ENCODE measurements at regions not wholly inside any gene's neighbourhood (a gene's known extent, or its start where the extent isn't known, plus 50 kb on each side); places are given as distances from the start of the nearest gene placed in this dataset.

GRCh38 chr3:14267976-14268375 lies 89.4 kb downstream of the LSM3 start:
- Histone ChIP-seq H3K9me3 (replicated peaks; ENCODE audit: control insufficient read depth, insufficient read depth, low read length) (no peaks in the 10 kb centered on the region), H3K9me1 (replicated peaks; ENCODE audit: control insufficient read depth, extremely low read depth, insufficient read depth, low read length) (no peaks in the 10 kb centered on the region), H3K4me3 (replicated peaks in 1 of 3; ENCODE audit: insufficient read depth in 1 of 3, low read depth in 1 of 3, low read length in 3 of 3) (no peak overlapping the region), H3K9ac (replicated peaks; ENCODE audit: extremely low read depth, insufficient read depth, low read length) (no peak overlapping the region), H3K27me3 (ENCODE audit: control insufficient read depth in 2 of 2, insufficient read depth in 2 of 2, low read length in 2 of 2) (peaks cover 0 to 2% of the 10 kb centered on the region in 2 experiments), H3K36me3 (ENCODE audit: control insufficient read depth in 2 of 2, extremely low read depth in 1 of 2, insufficient read depth in 2 of 2, low read length in 2 of 2) (no peaks in the 10 kb centered on the region), H2AFZ (ENCODE audit: low read depth, low read length) (no peak overlapping the region), H3K79me2 (ENCODE audit: control insufficient read depth, insufficient read depth, low read length) (no peaks in the 10 kb centered on the region), H3K4me1 (ENCODE audit: control insufficient read depth, extremely low read depth, insufficient read depth, low read length) (no peaks in the 10 kb centered on the region), H4K20me1 (replicated peaks; ENCODE audit: control insufficient read depth, extremely low read depth, insufficient read depth, low read length) (no peaks in the 10 kb centered on the region), H3K4me2 (ENCODE audit: insufficient read depth, low read length) (no peak overlapping the region), H3K27ac (ENCODE audit: insufficient read depth, low read depth, low read length) (no peak overlapping the region)
- intact Hi-C loops (cut with micrococcal nuclease): no loop called here
- no TSS peak for BruUV-seq (replicated peaks)
- dilution Hi-C loops (cut with MboI; ENCODE audit: extremely low pct_ligation_motif_present, low sequenced_read_pairs): no loop called here
- ChIA-PET CTCF (interaction anchor here (1.0 to 1.5 kb wide), 2 partner anchors 9 to 64 kb away, joined by 3 to 4 read pairs; no protein-coding TSS in a partner anchor), POLR2A (no interaction called here)
- no peak for FAIRE-seq
- no peak for DNase-seq (ENCODE audit: low read depth, low spot score)
- no peak for TF ChIP-seq GATA2 (IDR thresholded peaks at IDR 0.05; ENCODE audit: insufficient read depth, insufficient read length, low read depth, low read length)
- no peak for TF ChIP-seq POLR2AphosphoS5 (IDR thresholded peaks at IDR 0.05; ENCODE audit: insufficient read depth, low read depth, low read length)
- TF ChIP-seq JUN (IDR thresholded peaks at IDR 0.05; ENCODE audit: borderline replicate concordance, insufficient read depth, insufficient read length, low read depth): no peak
- TF ChIP-seq MYC (IDR thresholded peaks at IDR 0.05; ENCODE audit: low read depth, low read length): no peak
- TF ChIP-seq POLR2A (IDR thresholded peaks at IDR 0.05; ENCODE audit: low read depth, low read length): no peak
- no peak for TF ChIP-seq MAX (IDR thresholded peaks at IDR 0.05; ENCODE audit: insufficient read depth, insufficient read length)
- TF ChIP-seq FOS (IDR thresholded peaks at IDR 0.05; ENCODE audit: borderline replicate concordance, insufficient read depth, low read length): no peak
- no peak for TF ChIP-seq EZH2 (IDR thresholded peaks at IDR 0.05; ENCODE audit: borderline replicate concordance, low read depth, low read length, severe bottlenecking)
- TF ChIP-seq CTCF (IDR thresholded peaks at IDR 0.05; ENCODE audit: extremely low read depth in 1 of 2, insufficient read depth in 1 of 2, low read depth in 1 of 2, low read length in 2 of 2): no peak
